ENCODE measurements at regions not wholly inside any gene's neighbourhood (a gene's known extent, or its start where the extent isn't known, plus 50 kb on each side); places are given as distances from the start of the nearest gene placed in this dataset.

DNA sequence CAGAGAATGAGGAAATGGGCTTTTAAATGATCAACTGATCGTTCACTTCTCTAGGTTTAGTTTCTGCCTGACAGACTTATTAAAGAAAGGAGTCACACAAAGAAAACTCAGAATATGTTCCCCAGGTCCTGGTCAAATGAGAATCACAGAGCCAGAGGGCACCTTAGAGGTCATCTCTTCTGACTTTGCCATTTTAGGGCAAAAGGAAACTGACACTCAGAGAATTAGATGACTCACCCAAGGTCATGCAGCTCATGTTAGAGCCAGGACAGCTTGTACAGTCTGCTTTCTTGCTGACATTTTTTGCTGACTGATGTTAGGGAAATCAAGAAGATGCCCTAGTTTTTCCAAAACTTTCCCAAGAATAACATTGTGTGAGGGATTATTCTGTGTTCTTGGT is 312.7 kb upstream of the SP8 start:
- TF ChIP-seq POLR2A (IDR thresholded peaks at IDR 0.05; ENCODE audit: borderline replicate concordance, extremely low read depth, insufficient read depth, insufficient read length) (no peak), POLR2AphosphoS5 (IDR thresholded peaks at IDR 0.05; ENCODE audit: low read depth, low read length) (no peak), SIN3A (IDR thresholded peaks at IDR 0.05; ENCODE audit: low read depth) (no peak)
- TF ChIP-seq, protein P1, sequence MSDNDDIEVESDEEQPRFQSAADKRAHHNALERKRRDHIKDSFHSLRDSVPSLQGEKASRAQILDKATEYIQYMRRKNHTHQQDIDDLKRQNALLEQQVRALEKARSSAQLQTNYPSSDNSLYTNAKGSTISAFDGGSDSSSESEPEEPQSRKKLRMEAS (IDR thresholded peaks at IDR 0.05), result no peak
- TF ChIP-seq, protein P2, sequence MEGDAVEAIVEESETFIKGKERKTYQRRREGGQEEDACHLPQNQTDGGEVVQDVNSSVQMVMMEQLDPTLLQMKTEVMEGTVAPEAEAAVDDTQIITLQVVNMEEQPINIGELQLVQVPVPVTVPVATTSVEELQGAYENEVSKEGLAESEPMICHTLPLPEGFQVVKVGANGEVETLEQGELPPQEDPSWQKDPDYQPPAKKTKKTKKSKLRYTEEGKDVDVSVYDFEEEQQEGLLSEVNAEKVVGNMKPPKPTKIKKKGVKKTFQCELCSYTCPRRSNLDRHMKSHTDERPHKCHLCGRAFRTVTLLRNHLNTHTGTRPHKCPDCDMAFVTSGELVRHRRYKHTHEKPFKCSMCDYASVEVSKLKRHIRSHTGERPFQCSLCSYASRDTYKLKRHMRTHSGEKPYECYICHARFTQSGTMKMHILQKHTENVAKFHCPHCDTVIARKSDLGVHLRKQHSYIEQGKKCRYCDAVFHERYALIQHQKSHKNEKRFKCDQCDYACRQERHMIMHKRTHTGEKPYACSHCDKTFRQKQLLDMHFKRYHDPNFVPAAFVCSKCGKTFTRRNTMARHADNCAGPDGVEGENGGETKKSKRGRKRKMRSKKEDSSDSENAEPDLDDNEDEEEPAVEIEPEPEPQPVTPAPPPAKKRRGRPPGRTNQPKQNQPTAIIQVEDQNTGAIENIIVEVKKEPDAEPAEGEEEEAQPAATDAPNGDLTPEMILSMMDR (IDR thresholded peaks at IDR 0.05 in 2 of 3, conservative IDR thresholded peaks at IDR 0.05 in 1 of 3; ENCODE audit: borderline replicate concordance in 1 of 3, insufficient read depth in 1 of 3, low read depth in 2 of 3, low read length in 2 of 3), result no peak

All from HCT116 (cell line).